ENCODE measurements at regions not wholly inside any gene's neighbourhood (a gene's known extent, or its start where the extent isn't known, plus 50 kb on each side); places are given as distances from the start of the nearest gene placed in this dataset.

DNA sequence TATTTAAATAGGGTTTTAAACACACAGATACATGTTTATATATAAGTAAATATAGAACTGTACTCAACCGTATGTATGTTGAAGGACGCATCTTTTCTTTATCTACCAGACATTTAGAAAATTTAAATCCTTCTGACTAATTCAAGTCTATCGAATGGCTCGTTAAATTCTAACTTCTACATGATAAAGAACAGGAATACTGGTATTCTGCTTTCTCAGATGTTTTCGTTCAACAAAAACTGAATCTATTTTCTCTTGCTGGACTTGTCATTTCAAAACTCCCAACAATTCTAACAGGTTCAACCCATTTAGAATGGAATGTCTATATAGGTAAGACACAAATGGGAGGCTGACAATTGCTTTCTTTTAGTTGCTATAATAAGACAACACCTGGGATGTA lies 978.3 kb upstream of the ADGRL3 start:
- TF ChIP-seq, protein P1, sequence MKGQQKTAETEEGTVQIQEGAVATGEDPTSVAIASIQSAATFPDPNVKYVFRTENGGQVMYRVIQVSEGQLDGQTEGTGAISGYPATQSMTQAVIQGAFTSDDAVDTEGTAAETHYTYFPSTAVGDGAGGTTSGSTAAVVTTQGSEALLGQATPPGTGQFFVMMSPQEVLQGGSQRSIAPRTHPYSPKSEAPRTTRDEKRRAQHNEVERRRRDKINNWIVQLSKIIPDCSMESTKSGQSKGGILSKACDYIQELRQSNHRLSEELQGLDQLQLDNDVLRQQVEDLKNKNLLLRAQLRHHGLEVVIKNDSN (IDR thresholded peaks at IDR 0.05) = no peak
- TF ChIP-seq CEBPB (IDR thresholded peaks at IDR 0.05) (no peak), NFIC (IDR thresholded peaks at IDR 0.05) (no peak), YY1 (IDR thresholded peaks at IDR 0.05; ENCODE audit: low read depth) (no peak), RAD21 (IDR thresholded peaks at IDR 0.05; ENCODE audit: low read depth) (no peak), ZBTB7A (IDR thresholded peaks at IDR 0.05; ENCODE audit: low read depth) (no peak), FOXM1 (IDR thresholded peaks at IDR 0.05; ENCODE audit: borderline replicate concordance, low read depth) (no peak)
- TF ChIP-seq, protein P2, sequence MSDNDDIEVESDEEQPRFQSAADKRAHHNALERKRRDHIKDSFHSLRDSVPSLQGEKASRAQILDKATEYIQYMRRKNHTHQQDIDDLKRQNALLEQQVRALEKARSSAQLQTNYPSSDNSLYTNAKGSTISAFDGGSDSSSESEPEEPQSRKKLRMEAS (IDR thresholded peaks at IDR 0.05) = no peak

DNA sequence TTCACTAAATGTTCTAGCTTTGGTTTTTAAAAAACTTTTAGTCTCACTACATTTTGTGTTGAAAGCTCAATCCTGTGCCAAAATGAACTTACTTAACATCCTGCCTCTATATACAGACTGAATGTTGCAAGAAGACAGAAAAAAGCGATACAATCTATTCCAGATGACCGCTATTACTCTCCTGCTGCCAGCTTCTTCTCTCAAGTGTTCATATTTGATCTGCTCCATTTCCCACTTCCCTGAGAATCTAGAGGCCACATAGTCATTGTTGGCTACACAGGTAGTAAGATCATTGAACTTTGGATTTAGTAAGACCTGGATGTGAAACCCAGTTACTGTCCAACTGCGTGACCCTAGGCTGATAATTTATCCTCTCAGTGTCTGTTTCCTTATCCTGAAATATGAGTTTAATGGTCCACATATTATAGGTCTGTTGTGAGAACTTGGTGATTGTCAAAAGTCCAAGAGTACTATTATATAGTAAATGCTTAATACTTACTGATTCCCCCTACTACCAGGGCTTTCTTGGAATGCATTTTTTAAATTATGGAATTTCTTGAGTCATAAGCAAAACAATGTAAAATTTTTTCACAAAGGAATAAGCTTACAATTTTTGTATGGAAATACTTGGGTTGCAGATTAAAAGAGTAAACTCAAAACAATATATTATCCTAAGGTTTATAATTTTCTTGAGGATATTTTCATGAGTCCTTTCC lies 976.8 kb upstream of the ADGRL3 start:
- no peak for TF ChIP-seq FOXM1 (IDR thresholded peaks at IDR 0.05; ENCODE audit: borderline replicate concordance, low read depth)
- no peak for TF ChIP-seq TEAD4 (IDR thresholded peaks at IDR 0.05)
- no peak for TF ChIP-seq CEBPB (IDR thresholded peaks at IDR 0.05)
- TF ChIP-seq, protein P2 (IDR thresholded peaks at IDR 0.05) = no peak
- TF ChIP-seq NFIC (IDR thresholded peaks at IDR 0.05) = no peak
- TF ChIP-seq TAF1 (IDR thresholded peaks at IDR 0.05; ENCODE audit: low read depth) = no peak
- TF ChIP-seq EP300 (IDR thresholded peaks at IDR 0.05; ENCODE audit: borderline replicate concordance) = no peak
- TF ChIP-seq, protein P1 (IDR thresholded peaks at IDR 0.05) = no peak
- TF ChIP-seq, protein P3, sequence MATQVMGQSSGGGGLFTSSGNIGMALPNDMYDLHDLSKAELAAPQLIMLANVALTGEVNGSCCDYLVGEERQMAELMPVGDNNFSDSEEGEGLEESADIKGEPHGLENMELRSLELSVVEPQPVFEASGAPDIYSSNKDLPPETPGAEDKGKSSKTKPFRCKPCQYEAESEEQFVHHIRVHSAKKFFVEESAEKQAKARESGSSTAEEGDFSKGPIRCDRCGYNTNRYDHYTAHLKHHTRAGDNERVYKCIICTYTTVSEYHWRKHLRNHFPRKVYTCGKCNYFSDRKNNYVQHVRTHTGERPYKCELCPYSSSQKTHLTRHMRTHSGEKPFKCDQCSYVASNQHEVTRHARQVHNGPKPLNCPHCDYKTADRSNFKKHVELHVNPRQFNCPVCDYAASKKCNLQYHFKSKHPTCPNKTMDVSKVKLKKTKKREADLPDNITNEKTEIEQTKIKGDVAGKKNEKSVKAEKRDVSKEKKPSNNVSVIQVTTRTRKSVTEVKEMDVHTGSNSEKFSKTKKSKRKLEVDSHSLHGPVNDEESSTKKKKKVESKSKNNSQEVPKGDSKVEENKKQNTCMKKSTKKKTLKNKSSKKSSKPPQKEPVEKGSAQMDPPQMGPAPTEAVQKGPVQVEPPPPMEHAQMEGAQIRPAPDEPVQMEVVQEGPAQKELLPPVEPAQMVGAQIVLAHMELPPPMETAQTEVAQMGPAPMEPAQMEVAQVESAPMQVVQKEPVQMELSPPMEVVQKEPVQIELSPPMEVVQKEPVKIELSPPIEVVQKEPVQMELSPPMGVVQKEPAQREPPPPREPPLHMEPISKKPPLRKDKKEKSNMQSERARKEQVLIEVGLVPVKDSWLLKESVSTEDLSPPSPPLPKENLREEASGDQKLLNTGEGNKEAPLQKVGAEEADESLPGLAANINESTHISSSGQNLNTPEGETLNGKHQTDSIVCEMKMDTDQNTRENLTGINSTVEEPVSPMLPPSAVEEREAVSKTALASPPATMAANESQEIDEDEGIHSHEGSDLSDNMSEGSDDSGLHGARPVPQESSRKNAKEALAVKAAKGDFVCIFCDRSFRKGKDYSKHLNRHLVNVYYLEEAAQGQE (IDR thresholded peaks at IDR 0.05; ENCODE audit: low read depth) = no peak
- no peak for TF ChIP-seq EGR1 (IDR thresholded peaks at IDR 0.05)
- no peak for TF ChIP-seq CREB1 (IDR thresholded peaks at IDR 0.05; ENCODE audit: low read depth)
- TF ChIP-seq TCF12 (IDR thresholded peaks at IDR 0.05; ENCODE audit: low read depth) = no peak
- no peak for TF ChIP-seq RAD21 (IDR thresholded peaks at IDR 0.05; ENCODE audit: low read depth)
- TF ChIP-seq YY1 (IDR thresholded peaks at IDR 0.05; ENCODE audit: low read depth) = no peak

DNA sequence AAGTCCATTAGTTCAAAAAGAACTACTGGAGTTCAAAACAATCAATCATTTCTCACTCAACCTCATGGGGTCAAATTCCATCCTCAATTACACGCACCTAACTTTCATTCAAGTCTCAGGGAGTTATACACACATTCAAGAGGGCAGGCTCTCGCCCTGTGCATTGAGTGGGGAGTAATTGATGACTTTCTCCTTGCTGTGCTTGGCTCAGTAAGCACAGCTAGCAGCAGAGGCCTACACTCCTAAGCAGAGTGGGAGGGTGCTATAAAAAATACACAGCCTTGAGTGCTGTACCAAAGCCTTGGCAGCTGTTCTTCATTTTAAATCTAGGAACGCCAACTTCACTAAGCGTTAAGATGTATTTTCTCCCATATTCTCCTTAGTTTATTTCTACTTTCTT lies 958.3 kb upstream of the ADGRL3 start:
- TF ChIP-seq TCF12 (IDR thresholded peaks at IDR 0.05; ENCODE audit: low read depth) (peak; percentile 41; the same call in 1 of the 2 replicates), NFIC (IDR thresholded peaks at IDR 0.05) (peak; percentile 53), ZBTB7A (IDR thresholded peaks at IDR 0.05; ENCODE audit: low read depth) (no peak), EGR1 (IDR thresholded peaks at IDR 0.05) (no peak), TEAD4 (IDR thresholded peaks at IDR 0.05) (peak; percentile 43; the same call in 1 of the 2 replicates)
- TF ChIP-seq, protein P1 (IDR thresholded peaks at IDR 0.05) = no peak

DNA sequence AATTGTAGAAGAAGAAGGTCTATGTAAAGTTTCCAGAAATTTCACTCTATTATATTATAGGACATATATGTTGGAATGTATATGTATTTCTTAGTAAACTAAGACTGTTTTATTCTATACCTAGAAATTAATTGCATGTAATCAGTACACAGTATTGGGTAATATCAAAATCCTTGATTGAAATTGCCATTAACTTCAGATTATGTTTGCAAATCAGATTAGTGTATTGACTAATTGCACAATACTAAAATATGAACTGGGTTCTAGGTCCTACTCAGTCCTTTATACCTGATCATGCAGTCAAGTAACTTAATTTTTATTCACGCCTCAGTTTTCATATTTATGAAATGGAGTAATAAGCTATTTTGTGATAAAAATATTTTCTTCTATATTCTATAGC lies 950.3 kb upstream of the ADGRL3 start:
- TF ChIP-seq ZBTB7A (IDR thresholded peaks at IDR 0.05; ENCODE audit: low read depth) (no peak), RAD21 (IDR thresholded peaks at IDR 0.05; ENCODE audit: low read depth) (no peak), NFIC (IDR thresholded peaks at IDR 0.05) (no peak), TEAD4 (IDR thresholded peaks at IDR 0.05) (no peak), CREB1 (IDR thresholded peaks at IDR 0.05; ENCODE audit: low read depth) (no peak), YY1 (IDR thresholded peaks at IDR 0.05; ENCODE audit: low read depth) (no peak), FOXM1 (IDR thresholded peaks at IDR 0.05; ENCODE audit: borderline replicate concordance, low read depth) (no peak), CEBPB (IDR thresholded peaks at IDR 0.05) (no peak)
- TF ChIP-seq, protein P3 (IDR thresholded peaks at IDR 0.05; ENCODE audit: low read depth) = no peak

DNA sequence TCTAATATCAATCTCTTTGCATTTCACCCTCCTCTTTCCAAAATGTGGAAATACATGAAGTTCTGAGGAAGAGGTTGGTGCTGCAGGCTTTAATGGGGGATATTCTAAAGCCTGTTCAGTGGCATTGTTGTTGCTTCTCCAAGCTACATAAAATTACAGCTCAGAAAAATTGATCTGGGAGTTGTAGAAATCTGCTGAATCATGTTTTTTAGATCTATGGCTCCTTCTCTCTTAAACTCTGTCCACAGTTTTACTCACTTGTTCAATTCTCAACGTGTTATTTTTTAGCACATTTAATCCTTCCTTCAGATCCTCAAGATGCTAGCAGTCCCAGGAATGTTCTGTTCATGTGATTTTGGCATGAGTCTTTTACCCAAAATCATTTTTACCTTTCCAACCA lies 949.5 kb upstream of the ADGRL3 start:
- no peak for TF ChIP-seq TAF1 (IDR thresholded peaks at IDR 0.05; ENCODE audit: low read depth)
- no peak for TF ChIP-seq EGR1 (IDR thresholded peaks at IDR 0.05)
- no peak for TF ChIP-seq RAD21 (IDR thresholded peaks at IDR 0.05; ENCODE audit: low read depth)
- TF ChIP-seq, protein P3 (IDR thresholded peaks at IDR 0.05; ENCODE audit: low read depth) = no peak
- no peak for TF ChIP-seq YY1 (IDR thresholded peaks at IDR 0.05; ENCODE audit: low read depth)
- TF ChIP-seq TEAD4 (IDR thresholded peaks at IDR 0.05) = no peak
- TF ChIP-seq FOXM1 (IDR thresholded peaks at IDR 0.05; ENCODE audit: borderline replicate concordance, low read depth) = no peak
- no peak for TF ChIP-seq EP300 (IDR thresholded peaks at IDR 0.05; ENCODE audit: borderline replicate concordance)
- TF ChIP-seq, protein P1 (IDR thresholded peaks at IDR 0.05) = no peak
- no peak for TF ChIP-seq TCF12 (IDR thresholded peaks at IDR 0.05; ENCODE audit: low read depth)
- no peak for TF ChIP-seq CREB1 (IDR thresholded peaks at IDR 0.05; ENCODE audit: low read depth)
- no peak for TF ChIP-seq CEBPB (IDR thresholded peaks at IDR 0.05)
- TF ChIP-seq NFIC (IDR thresholded peaks at IDR 0.05) = no peak
- TF ChIP-seq ZBTB7A (IDR thresholded peaks at IDR 0.05; ENCODE audit: low read depth) = no peak
- TF ChIP-seq, protein P2 (IDR thresholded peaks at IDR 0.05) = no peak

Measured in Ishikawa (cell line).